ENCODE measurements at regions not wholly inside any gene's neighbourhood (a gene's known extent, or its start where the extent isn't known, plus 50 kb on each side); places are given as distances from the start of the nearest gene placed in this dataset.

DNA sequence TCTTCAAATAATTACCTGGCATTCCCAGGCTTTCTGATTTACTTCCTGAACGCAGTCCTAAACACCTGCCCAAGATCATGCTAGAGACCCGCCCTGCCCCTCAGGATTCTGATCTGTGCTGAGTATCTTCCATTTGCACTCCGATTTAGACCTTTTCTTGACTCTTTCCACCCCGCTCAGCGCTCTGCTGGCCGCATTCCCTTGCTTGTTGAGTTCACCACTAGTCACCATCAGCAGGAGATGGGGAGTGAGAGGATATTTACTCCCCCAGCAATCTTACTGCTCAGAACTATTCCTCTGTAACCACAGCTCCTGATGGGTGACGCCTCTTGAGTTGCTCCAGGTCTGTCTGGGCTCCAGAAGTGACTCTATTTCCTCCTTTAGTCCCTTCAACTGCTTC, 419.4 kb upstream of the MIR17HG start:
- TF ChIP-seq, protein P1, sequence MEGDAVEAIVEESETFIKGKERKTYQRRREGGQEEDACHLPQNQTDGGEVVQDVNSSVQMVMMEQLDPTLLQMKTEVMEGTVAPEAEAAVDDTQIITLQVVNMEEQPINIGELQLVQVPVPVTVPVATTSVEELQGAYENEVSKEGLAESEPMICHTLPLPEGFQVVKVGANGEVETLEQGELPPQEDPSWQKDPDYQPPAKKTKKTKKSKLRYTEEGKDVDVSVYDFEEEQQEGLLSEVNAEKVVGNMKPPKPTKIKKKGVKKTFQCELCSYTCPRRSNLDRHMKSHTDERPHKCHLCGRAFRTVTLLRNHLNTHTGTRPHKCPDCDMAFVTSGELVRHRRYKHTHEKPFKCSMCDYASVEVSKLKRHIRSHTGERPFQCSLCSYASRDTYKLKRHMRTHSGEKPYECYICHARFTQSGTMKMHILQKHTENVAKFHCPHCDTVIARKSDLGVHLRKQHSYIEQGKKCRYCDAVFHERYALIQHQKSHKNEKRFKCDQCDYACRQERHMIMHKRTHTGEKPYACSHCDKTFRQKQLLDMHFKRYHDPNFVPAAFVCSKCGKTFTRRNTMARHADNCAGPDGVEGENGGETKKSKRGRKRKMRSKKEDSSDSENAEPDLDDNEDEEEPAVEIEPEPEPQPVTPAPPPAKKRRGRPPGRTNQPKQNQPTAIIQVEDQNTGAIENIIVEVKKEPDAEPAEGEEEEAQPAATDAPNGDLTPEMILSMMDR (IDR thresholded peaks at IDR 0.05), result no peak
- no peak for TF ChIP-seq POLR2AphosphoS5 (IDR thresholded peaks at IDR 0.05)
